ENCODE measurements at regions not wholly inside any gene's neighbourhood (a gene's known extent, or its start where the extent isn't known, plus 50 kb on each side); places are given as distances from the start of the nearest gene placed in this dataset.

GRCh38 chr3:20425138-20425537, 239.1 kb upstream of the SGO1 start:
- ATAC-seq (no peak), DNase-seq (no peak)
- H3K4me3 ChIP-seq = no peak overlapping the region
- no peaks in the 10 kb centered on the region for H3K27me3 ChIP-seq
- no peaks in the 10 kb centered on the region for H3K36me3 ChIP-seq
- peaks cover 0 to 18% of the 10 kb centered on the region in 2 donors for H3K9me3 ChIP-seq
- H3K27ac ChIP-seq = no peak overlapping the region
- intact Hi-C loops (cut with DNase I) = no loop called here
- no peak for TF ChIP-seq CTCF (IDR thresholded peaks at IDR 0.05)
- H3K4me1 ChIP-seq = no peaks in the 10 kb centered on the region

- intact Hi-C loops (cut with DNase I) = no loop called here
- Histone ChIP-seq H3K27me3 (no peaks in the 10 kb centered on the region), H3K4me3 (no peak overlapping the region), H3K4me1 (no peaks in the 10 kb centered on the region), H3K36me3 (no peaks in the 10 kb centered on the region), H3K27ac (no peak overlapping the region), H3K9me3 (peaks cover 0 to 12% of the 10 kb centered on the region in 2 donors)
- no peak for TF ChIP-seq CTCF (IDR thresholded peaks at IDR 0.05)
- ATAC-seq = no peak
- DNase-seq = no peak
These were observed 238.1 kb upstream of the SGO1 start for GRCh38 chr3:20424086-20424485.

GRCh38 chr3:20422391-20422790, 236.4 kb upstream of the SGO1 start:
- TF ChIP-seq CTCF (IDR thresholded peaks at IDR 0.05) = no peak
- H3K9me3 ChIP-seq = peaks cover 0 to 6% of the 10 kb centered on the region in 2 donors
- DNase-seq (no peak), ATAC-seq (no peak)
- H3K27ac ChIP-seq = no peak overlapping the region
- H3K27me3 ChIP-seq = no peaks in the 10 kb centered on the region
- no peak overlapping the region for H3K4me3 ChIP-seq
- intact Hi-C loops (cut with DNase I) = no loop called here
- H3K36me3 ChIP-seq = no peaks in the 10 kb centered on the region
- H3K4me1 ChIP-seq = no peaks in the 10 kb centered on the region

- Histone ChIP-seq H3K4me3 (no peak overlapping the region), H3K27me3 (no peaks in the 10 kb centered on the region), H3K27ac (no peak overlapping the region), H3K9me3 (no peaks in the 10 kb centered on the region), H3K36me3 (no peaks in the 10 kb centered on the region), H3K4me1 (no peaks in the 10 kb centered on the region)
- DNase-seq (no peak), ATAC-seq (no peak)
- intact Hi-C loops (cut with DNase I) = no loop called here
- no peak for TF ChIP-seq CTCF (IDR thresholded peaks at IDR 0.05)
These were observed 231.5 kb upstream of the SGO1 start for GRCh38 chr3:20417388-20418108.

GRCh38 chr3:20406611-20407011, 220.6 kb upstream of the SGO1 start:
- no peak for ATAC-seq
- peak in 1 of 4 donors; percentile 18 for DNase-seq
- intact Hi-C loops (cut with DNase I) = no loop called here

More at GRCh38 chr3:20406611-20407011, 220.6 kb upstream of the SGO1 start:
- Histone ChIP-seq H3K27ac (no peak overlapping the region), H3K4me1 (no peaks in the 10 kb centered on the region), H3K4me3 (no peak overlapping the region), H3K36me3 (no peaks in the 10 kb centered on the region), H3K27me3 (no peaks in the 10 kb centered on the region), H3K9me3 (no peaks in the 10 kb centered on the region)
- no peak for TF ChIP-seq CTCF (IDR thresholded peaks at IDR 0.05)

All from left lung (tissue), 4 donors.